Colonic mucosa (tissue), 4 donors: ENCODE measurements at regions not wholly inside any gene's neighbourhood (a gene's known extent, or its start where the extent isn't known, plus 50 kb on each side); places are given as distances from the start of the nearest gene placed in this dataset.

ENCODE experiments used
- DNase-seq: peaks from one replicate; pipeline ENCODE4 v3.0.0-alpha.2; 2020
- H3K27ac ChIP-seq: fragments of 200-600 bp; one replicate; pipeline ENCODE4 v1.8.0; 2021
- H3K27me3 ChIP-seq: fragments of 200-600 bp; one replicate; pipeline ENCODE4 v1.8.0; 2021
- H3K36me3 ChIP-seq: fragments of 200-600 bp; one replicate; pipeline ENCODE4 v1.8.0; 2021
- H3K4me1 ChIP-seq: fragments of 200-600 bp; one replicate; pipeline ENCODE4 v1.8.0; 2021; ENCODE audit warnings: mild to moderate bottlenecking
- H3K4me3 ChIP-seq: fragments of 200-600 bp; one replicate; pipeline ENCODE4 v1.8.0; 2021
- H3K9ac ChIP-seq, 2 donors: one replicate each; pipeline ENCODE4 v1.7.0; 2013; ENCODE audit warnings: control low read depth in 2 of 2, low read depth in 2 of 2, low read length in 2 of 2
- H3K9me3 ChIP-seq: fragments of 200-600 bp; one replicate; pipeline ENCODE4 v1.8.0; 2021
- intact Hi-C: fragments of 100-400 bp; cut with DNase I; formaldehyde crosslinking; loops from one replicate; pipeline ENCODE4 v1.14.1; 2022
- TF ChIP-seq, protein P1 (sequence below): fragments of 200-600 bp; IDR thresholded peaks from one replicate; pipeline ENCODE4 v1.8.0; 2022; ENCODE audit warnings: antibody characterized with exemption, mild to moderate bottlenecking
- donor health status: healthy.
- donor health status: DM: no; HTN: no; CAD: no.
- donor health status: DM: no; HTN: no; CAD: no.

DNA sequence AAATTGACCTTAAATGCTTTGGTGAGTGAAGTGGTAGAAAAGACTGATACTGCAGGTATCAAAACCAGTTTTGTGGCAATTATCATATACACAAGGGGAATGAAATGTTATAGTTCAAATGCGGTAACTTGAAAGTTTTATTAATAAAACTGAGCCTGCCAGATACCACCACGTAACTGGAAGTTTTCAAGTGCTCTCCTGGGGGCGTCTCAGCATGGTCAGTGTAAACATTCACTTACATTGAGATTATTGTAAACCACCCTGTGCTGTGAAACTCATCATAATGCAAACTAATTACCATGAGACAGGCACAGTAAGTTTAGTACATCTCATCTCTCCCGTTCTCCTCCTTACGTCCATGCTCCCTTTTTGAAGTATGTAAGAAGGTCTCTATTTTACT is 280.7 kb upstream of the FAR2 start:
- no peaks in the 10 kb centered on the region for H3K36me3 ChIP-seq
- no peaks in the 10 kb centered on the region for H3K27me3 ChIP-seq
- no peak overlapping the region for H3K27ac ChIP-seq
- H3K4me3 ChIP-seq: no peak overlapping the region
- H3K9me3 ChIP-seq: no peaks in the 10 kb centered on the region
- no peak overlapping the region for H3K9ac ChIP-seq
- intact Hi-C loops: no loop called here
- TF ChIP-seq, protein P1, sequence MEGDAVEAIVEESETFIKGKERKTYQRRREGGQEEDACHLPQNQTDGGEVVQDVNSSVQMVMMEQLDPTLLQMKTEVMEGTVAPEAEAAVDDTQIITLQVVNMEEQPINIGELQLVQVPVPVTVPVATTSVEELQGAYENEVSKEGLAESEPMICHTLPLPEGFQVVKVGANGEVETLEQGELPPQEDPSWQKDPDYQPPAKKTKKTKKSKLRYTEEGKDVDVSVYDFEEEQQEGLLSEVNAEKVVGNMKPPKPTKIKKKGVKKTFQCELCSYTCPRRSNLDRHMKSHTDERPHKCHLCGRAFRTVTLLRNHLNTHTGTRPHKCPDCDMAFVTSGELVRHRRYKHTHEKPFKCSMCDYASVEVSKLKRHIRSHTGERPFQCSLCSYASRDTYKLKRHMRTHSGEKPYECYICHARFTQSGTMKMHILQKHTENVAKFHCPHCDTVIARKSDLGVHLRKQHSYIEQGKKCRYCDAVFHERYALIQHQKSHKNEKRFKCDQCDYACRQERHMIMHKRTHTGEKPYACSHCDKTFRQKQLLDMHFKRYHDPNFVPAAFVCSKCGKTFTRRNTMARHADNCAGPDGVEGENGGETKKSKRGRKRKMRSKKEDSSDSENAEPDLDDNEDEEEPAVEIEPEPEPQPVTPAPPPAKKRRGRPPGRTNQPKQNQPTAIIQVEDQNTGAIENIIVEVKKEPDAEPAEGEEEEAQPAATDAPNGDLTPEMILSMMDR: no peak
- no peaks in the 10 kb centered on the region for H3K4me1 ChIP-seq
- DNase-seq: no peak

DNA sequence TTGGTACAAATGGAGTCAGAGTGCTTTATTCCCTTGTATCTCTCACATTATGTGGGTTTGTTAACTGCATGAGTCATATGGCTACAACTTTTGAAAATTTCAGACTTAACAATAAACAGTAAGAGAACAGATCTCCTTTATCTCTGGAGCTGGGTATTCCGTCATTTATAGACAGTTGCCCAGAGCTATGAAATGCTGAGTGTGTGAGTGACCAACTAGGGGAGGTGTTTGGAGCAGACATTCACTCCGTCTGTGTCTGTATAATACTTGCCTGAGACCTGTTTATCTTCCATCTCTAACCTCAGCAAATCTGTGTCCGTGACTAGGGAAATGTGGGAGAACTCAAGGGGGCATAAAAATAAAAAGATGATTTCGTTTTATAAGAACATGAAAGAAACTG is 279.9 kb upstream of the FAR2 start:
- Histone ChIP-seq H3K9ac (no peak overlapping the region), H3K4me3 (no peak overlapping the region), H3K4me1 (no peaks in the 10 kb centered on the region), H3K27me3 (no peaks in the 10 kb centered on the region), H3K9me3 (no peaks in the 10 kb centered on the region), H3K27ac (no peak overlapping the region), H3K36me3 (no peaks in the 10 kb centered on the region)
- TF ChIP-seq, protein P1: no peak
- intact Hi-C loops: no loop called here
- no peak for DNase-seq

DNA sequence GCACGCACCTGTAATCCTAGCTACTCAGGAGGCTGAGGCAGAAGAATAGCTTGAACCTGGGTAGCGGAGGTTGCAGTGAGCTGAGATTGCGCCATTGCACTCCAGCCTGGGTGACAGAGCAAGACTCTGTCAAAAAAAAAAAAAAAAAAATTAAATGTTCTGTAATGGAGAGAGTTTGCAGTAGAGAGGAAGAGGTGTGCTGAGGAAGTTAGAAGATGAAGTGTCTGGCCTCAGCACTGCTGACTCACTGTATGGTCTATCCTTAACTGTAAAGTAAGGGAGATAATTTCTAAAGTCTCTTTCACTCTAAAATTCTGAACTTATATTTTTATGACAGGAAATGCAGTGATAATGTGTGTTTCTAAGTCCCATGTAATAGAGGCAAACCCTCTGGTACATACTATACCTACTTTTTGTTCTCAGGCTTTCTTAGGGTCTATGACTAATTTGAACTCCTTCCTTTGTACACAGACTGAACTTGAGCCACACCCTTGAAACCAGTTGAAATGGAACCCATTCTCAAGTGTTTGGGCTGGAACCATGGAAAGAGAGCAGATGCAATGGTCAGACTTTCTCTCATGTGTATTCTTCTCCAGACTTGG is 278.1 kb upstream of the FAR2 start:
- H3K9me3 ChIP-seq: no peaks in the 10 kb centered on the region
- H3K27me3 ChIP-seq: no peaks in the 10 kb centered on the region
- H3K27ac ChIP-seq: no peak overlapping the region
- DNase-seq: no peak
- TF ChIP-seq, protein P1: no peak
- no peak overlapping the region for H3K9ac ChIP-seq
- H3K4me3 ChIP-seq: no peak overlapping the region
- no peaks in the 10 kb centered on the region for H3K36me3 ChIP-seq
- H3K4me1 ChIP-seq: no peaks in the 10 kb centered on the region
- intact Hi-C loops: no loop called here

DNA sequence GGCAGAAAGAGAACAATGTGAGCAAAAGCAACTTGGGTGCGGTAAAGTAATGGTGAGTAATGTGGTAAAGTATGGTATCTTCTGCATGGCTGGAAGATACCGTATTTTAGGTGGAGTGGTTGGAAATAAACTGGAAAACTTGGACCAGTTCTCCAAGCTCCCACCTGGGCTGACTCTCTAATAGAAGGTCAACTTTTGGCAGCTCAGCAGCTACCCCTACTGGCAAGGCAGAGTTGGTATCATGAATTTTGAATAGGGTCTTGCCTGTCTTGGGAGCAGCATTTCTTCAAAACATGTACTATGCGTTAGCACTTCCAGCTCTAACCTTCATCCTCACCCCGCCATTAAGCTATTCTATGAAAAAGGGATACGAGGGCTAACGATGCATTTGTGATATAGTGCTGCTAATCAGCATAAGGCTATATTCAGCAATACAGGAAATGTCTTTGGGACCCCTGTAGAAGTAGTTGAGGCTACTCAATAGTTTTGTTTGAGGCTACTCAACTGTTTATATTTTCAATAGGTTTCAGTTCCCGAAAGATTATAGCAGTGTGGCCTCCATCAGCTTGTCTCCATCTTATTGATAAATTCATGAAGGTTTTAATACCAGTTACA is 276.3 kb upstream of the FAR2 start:
- H3K36me3 ChIP-seq: no peaks in the 10 kb centered on the region
- H3K27me3 ChIP-seq: no peaks in the 10 kb centered on the region
- intact Hi-C loops: no loop called here
- H3K9me3 ChIP-seq: no peaks in the 10 kb centered on the region
- no peak overlapping the region for H3K4me3 ChIP-seq
- DNase-seq: peak; percentile 42
- H3K4me1 ChIP-seq: no peaks in the 10 kb centered on the region
- no peak overlapping the region for H3K9ac ChIP-seq
- TF ChIP-seq, protein P1: peak; percentile 45
- no peak overlapping the region for H3K27ac ChIP-seq

DNA sequence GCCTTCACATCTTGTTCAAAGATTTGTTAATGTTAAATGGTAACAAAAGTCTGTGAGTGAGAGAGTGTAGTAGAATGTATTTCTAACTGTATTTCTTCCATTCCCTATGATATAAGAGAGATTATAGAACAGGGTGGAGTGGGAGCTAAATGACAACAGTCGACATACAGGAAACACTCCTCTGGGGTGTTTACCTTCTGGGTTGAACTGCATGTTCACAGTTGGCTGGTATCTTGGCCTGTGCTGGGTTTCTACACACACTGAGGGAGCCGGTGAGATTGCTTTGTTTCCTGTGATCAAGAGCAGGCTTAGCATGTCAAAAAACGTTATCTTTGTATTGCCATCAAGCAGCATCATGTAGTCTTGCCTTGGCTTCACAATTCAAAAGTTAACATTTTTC is 274.3 kb upstream of the FAR2 start:
- Histone ChIP-seq H3K27me3 (no peaks in the 10 kb centered on the region), H3K9me3 (no peaks in the 10 kb centered on the region), H3K27ac (no peak overlapping the region), H3K36me3 (no peaks in the 10 kb centered on the region), H3K4me1 (no peaks in the 10 kb centered on the region), H3K4me3 (no peak overlapping the region), H3K9ac (no peak overlapping the region)
- intact Hi-C loops: no loop called here
- TF ChIP-seq, protein P1: no peak
- no peak for DNase-seq
